Uterus (tissue), 3 donors: ENCODE measurements at regions not wholly inside any gene's neighbourhood (a gene's known extent, or its start where the extent isn't known, plus 50 kb on each side); places are given as distances from the start of the nearest gene placed in this dataset.
A peak's percentile ranks its signal among the peaks of the same experiment; 100 is the strongest.

Experiments used
- DNase-seq, 2 donors: peaks; one replicate each; pipeline ENCODE4 v3.0.0-alpha.2; 2019 to 2020
- H3K27ac ChIP-seq, 2 donors: fragments of 200-600 bp; sonication (generic); 1 replicate in 1 of 2; 2 replicates in 1 of 2; pipeline ENCODE4 v1.5.1; 2016 to 2018
- H3K27me3 ChIP-seq, 2 donors: fragments of 200-600 bp; sonication (generic); one replicate each; pipeline ENCODE4 v1.5.1; 2018 to 2019; ENCODE audit warnings: control low read depth in 1 of 2
- H3K36me3 ChIP-seq, 2 donors: fragments of 200-600 bp; sonication (generic); one replicate each; pipeline ENCODE4 v1.5.1; 2019; ENCODE audit warnings: control low read depth in 1 of 2
- H3K4me1 ChIP-seq, 2 donors: fragments of 200-600 bp; sonication (generic); one replicate each; pipeline ENCODE4 v1.5.1; 2018 to 2019; ENCODE audit warnings: control low read depth in 1 of 2
- H3K4me3 ChIP-seq, 2 donors: fragments of 200-600 bp; sonication (generic); 1 replicate in 1 of 2; 2 replicates in 1 of 2; pipeline ENCODE4 v1.5.1; 2018 to 2019; ENCODE audit warnings: mild to moderate bottlenecking in 1 of 2
- H3K9me3 ChIP-seq, 2 donors: fragments of 200-600 bp; sonication (generic); one replicate each; pipeline ENCODE4 v1.5.1; 2019; ENCODE audit warnings: control low read depth in 1 of 2
- CTCF ChIP-seq, 4 experiments: fragments of 200-600 bp in 2 of 4; fragments of 450-650 bp in 2 of 4; sonication (generic) in 2 of 4; IDR thresholded peaks; one replicate each; pipeline ENCODE4 v1.5.1; 2016 to 2019; ENCODE audit warnings: antibody characterized with exemption in 4 of 4, mild to moderate bottlenecking in 2 of 4, moderate library complexity in 1 of 4
- POLR2A ChIP-seq, 2 donors: fragments of 450-650 bp; IDR thresholded peaks; one replicate each; pipeline ENCODE4 v1.6.1; 2016; ENCODE audit warnings: antibody characterized with exemption in 2 of 2, mild to moderate bottlenecking in 1 of 2, moderate library complexity in 1 of 2
- intact Hi-C: fragments of 100-400 bp; cut with DNase I; formaldehyde crosslinking; loops from one replicate; pipeline ENCODE4 v1.15.1; 2023; ENCODE audit warnings: low total_unique reads
- donor health status: DM: yes; HTN: yes; CAD: no.

DNA sequence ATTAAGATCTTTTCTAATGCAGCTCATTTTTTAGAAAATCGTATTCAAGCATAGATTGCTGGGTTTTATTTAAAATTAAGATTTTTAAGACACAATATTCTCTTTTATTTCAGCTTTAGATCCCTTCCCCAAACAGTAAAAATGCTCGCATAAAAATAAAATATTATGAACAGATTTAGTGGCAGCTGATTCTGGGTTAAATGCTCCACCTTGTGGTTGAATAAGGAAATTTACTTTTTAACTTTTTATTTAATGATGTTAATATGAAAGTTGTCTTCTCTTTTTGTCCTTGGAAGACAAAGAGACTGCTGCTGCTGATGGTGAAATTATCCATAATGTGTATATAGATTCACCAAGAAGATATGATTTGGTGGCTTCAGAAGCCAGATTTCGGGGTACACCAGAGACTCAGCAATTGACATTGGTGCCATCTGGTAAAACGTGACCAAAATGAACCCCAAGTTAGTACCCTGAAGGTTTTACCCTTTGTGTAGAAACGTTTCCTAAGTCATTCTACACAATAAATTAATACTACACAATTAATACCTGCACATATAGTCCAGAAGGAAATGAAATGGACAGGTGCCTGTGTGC lies 128.0 kb downstream of the ADAMTS1 start:
- H3K9me3 ChIP-seq, result no peaks in the 10 kb centered on the region
- TF ChIP-seq CTCF (IDR thresholded peaks at IDR 0.05) (peak; percentile 0 to 70 (median 56)), POLR2A (IDR thresholded peaks at IDR 0.05) (no peak)
- intact Hi-C loops, result loop anchor here (10.0 kb wide), 1 partner anchor 832 kb away; no protein-coding TSS in a partner anchor
- no peak for DNase-seq
- no peaks in the 10 kb centered on the region for H3K36me3 ChIP-seq
- H3K27me3 ChIP-seq, result no peaks in the 10 kb centered on the region
- no peak overlapping the region for H3K27ac ChIP-seq
- no peak overlapping the region for H3K4me3 ChIP-seq
- peaks cover 0 to 4% of the 10 kb centered on the region in 2 donors for H3K4me1 ChIP-seq

GRCh38 chr21:26715878-26716506 lies 129.2 kb downstream of the ADAMTS1 start:
- Histone ChIP-seq H3K4me1 (peaks cover 0 to 4% of the 10 kb centered on the region in 2 donors), H3K27ac (no peak overlapping the region), H3K36me3 (no peaks in the 10 kb centered on the region), H3K27me3 (no peaks in the 10 kb centered on the region), H3K9me3 (no peaks in the 10 kb centered on the region), H3K4me3 (no peak overlapping the region)
- TF ChIP-seq CTCF (IDR thresholded peaks at IDR 0.05), result peak; percentile 36 to 57 (median 48)
- no peak for TF ChIP-seq POLR2A (IDR thresholded peaks at IDR 0.05)
- intact Hi-C loops, result loop anchor here (10.0 kb wide), 1 partner anchor 831 kb away; no protein-coding TSS in a partner anchor
- peak; percentile 25 to 33 for DNase-seq

DNA sequence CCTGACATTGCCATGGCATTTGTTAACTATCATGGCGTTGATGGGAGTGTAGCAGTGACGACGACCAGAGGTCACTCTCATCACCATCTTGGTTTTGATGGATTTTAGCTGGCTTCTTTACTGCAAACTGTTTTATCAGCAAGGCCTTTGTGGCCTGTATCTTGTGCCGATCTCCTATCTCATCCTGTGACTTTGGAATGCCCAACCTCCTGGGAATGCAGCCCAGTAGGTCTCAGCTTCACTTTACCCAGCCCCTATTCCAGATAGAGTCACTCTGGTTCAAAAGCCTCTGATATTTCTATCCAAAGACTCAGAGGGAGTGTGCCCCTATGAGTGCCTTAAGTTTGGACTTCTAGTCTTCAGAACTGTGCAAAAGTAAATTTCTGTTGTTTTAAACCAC lies 130.1 kb downstream of the ADAMTS1 start:
- no peaks in the 10 kb centered on the region for H3K9me3 ChIP-seq
- no peak for TF ChIP-seq CTCF (IDR thresholded peaks at IDR 0.05)
- H3K27ac ChIP-seq, result no peak overlapping the region
- no peak overlapping the region for H3K4me3 ChIP-seq
- intact Hi-C loops, result loop anchor here (10.0 kb wide), 1 partner anchor 830 kb away; no protein-coding TSS in a partner anchor
- no peaks in the 10 kb centered on the region for H3K27me3 ChIP-seq
- peaks cover 0 to 4% of the 10 kb centered on the region in 2 donors for H3K4me1 ChIP-seq
- H3K36me3 ChIP-seq, result no peaks in the 10 kb centered on the region
- DNase-seq, result no peak

- Histone ChIP-seq H3K27ac (no peak overlapping the region), H3K4me1 (no peaks in the 10 kb centered on the region), H3K9me3 (no peaks in the 10 kb centered on the region), H3K27me3 (no peaks in the 10 kb centered on the region), H3K4me3 (no peak overlapping the region), H3K36me3 (no peaks in the 10 kb centered on the region)
- TF ChIP-seq POLR2A (IDR thresholded peaks at IDR 0.05), result no peak
- TF ChIP-seq CTCF (IDR thresholded peaks at IDR 0.05), result no peak
- intact Hi-C loops, result loop anchor here (10.0 kb wide), 1 partner anchor 825 kb away; no protein-coding TSS in a partner anchor
- DNase-seq, result no peak
Measured at GRCh38 chr21:26710155-26710554, 135.1 kb downstream of the ADAMTS1 start.

DNA sequence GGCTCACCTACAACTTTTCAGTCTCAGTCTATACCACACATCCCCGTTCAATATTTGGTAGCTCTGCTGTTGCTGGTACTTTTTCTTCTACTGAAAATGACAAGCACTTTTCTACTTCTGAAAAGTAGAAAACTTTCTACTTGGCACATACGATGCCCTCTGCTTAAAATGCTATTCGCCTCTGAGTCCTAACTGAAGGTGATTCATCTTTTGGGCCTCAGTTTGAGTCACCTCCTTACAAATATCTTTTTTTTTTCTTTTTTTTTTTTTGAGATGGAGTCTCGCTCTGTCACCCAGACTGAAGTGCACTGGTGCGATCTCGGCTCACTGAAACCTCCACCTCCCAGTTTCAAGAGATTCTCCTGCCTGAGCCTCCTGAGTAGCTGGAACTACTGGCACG lies 136.0 kb upstream of the CYYR1 start:
- Histone ChIP-seq H3K4me1 (no peaks in the 10 kb centered on the region), H3K9me3 (no peaks in the 10 kb centered on the region), H3K27me3 (no peaks in the 10 kb centered on the region), H3K27ac (no peak overlapping the region), H3K4me3 (no peak overlapping the region), H3K36me3 (no peaks in the 10 kb centered on the region)
- intact Hi-C loops, result no loop called here
- DNase-seq, result no peak
- TF ChIP-seq CTCF (IDR thresholded peaks at IDR 0.05), result no peak
- TF ChIP-seq POLR2A (IDR thresholded peaks at IDR 0.05), result no peak
